ENCODE measurements at regions not wholly inside any gene's neighbourhood (a gene's known extent, or its start where the extent isn't known, plus 50 kb on each side); places are given as distances from the start of the nearest gene placed in this dataset.
"Not testable (repeated sequence)": the region's sequence is repeated elsewhere in the genome, so short reads cannot be mapped to it uniquely, and the experiment has no call there.

GRCh38 chr20:55386686-55387085 lies 618.6 kb downstream of the CBLN4 start:
- DNase-seq, result no peak

- DNase-seq, result no peak
These were observed 629.4 kb downstream of the CBLN4 start for GRCh38 chr20:55375920-55376319.

- DNase-seq, result no peak
These were observed 639.6 kb downstream of the CBLN4 start for GRCh38 chr20:55365745-55366144.

GRCh38 chr20:55360895-55361294 lies 644.4 kb downstream of the CBLN4 start:
- DNase-seq, result no peak

GRCh38 chr20:55354720-55355119 lies 650.6 kb downstream of the CBLN4 start:
- DNase-seq, result no peak

- no peak for DNase-seq
These were observed 652.1 kb downstream of the CBLN4 start for GRCh38 chr20:55353206-55353605.

GRCh38 chr20:55348223-55348622 lies 657.1 kb downstream of the CBLN4 start:
- no peak for DNase-seq

GRCh38 chr20:55342822-55343221 lies 662.5 kb downstream of the CBLN4 start:
- no peak for DNase-seq

GRCh38 chr20:55333798-55334197 lies 671.5 kb downstream of the CBLN4 start:
- no peak for DNase-seq

GRCh38 chr20:55329108-55329507 lies 676.2 kb downstream of the CBLN4 start:
- no peak for DNase-seq

- DNase-seq, result no peak
These were observed 682.6 kb downstream of the CBLN4 start for GRCh38 chr20:55322745-55323144.

GRCh38 chr20:55316753-55317152 lies 688.6 kb downstream of the CBLN4 start:
- DNase-seq, result no peak

- not testable (repeated sequence) for DNase-seq
These were observed 694.5 kb downstream of the CBLN4 start for GRCh38 chr20:55310844-55311243.

- no peak for DNase-seq
These were observed 714.1 kb downstream of the CBLN4 start for GRCh38 chr20:55291261-55291660.

GRCh38 chr20:55283889-55284288 lies 721.4 kb downstream of the CBLN4 start:
- DNase-seq, result no peak

- DNase-seq, result no peak
These were observed 732.2 kb downstream of the CBLN4 start for GRCh38 chr20:55273149-55273548.

- no peak for DNase-seq
These were observed 733.9 kb downstream of the CBLN4 start for GRCh38 chr20:55271371-55271770.

- DNase-seq, result no peak
These were observed 735.4 kb downstream of the CBLN4 start for GRCh38 chr20:55269913-55270312.

- no peak for DNase-seq
These were observed 739.0 kb downstream of the CBLN4 start for GRCh38 chr20:55266361-55266760.

GRCh38 chr20:55264703-55265239 lies 740.5 kb downstream of the CBLN4 start:
- DNase-seq, result no peak

GRCh38 chr20:55258559-55258958 lies 746.8 kb downstream of the CBLN4 start:
- DNase-seq, result no peak

- no peak for DNase-seq
These were observed 750.3 kb downstream of the CBLN4 start for GRCh38 chr20:55255016-55255415.

- DNase-seq, result no peak
These were observed 751.5 kb downstream of the CBLN4 start for GRCh38 chr20:55253781-55254180.

- no peak for DNase-seq
These were observed 752.8 kb downstream of the CBLN4 start for GRCh38 chr20:55252521-55252920.

- no peak for DNase-seq
These were observed 754.1 kb downstream of the CBLN4 start for GRCh38 chr20:55251170-55251569.

- no peak for DNase-seq
These were observed 762.5 kb downstream of the CBLN4 start for GRCh38 chr20:55242853-55243252.

All from NCI-H1105 (cell line).